ENCODE measurements at regions not wholly inside any gene's neighbourhood (a gene's known extent, or its start where the extent isn't known, plus 50 kb on each side); places are given as distances from the start of the nearest gene placed in this dataset.

- TF ChIP-seq CTCF (IDR thresholded peaks at IDR 0.05; ENCODE audit: insufficient read depth, low read length) = no peak
- DNase-seq (ENCODE audit: low read depth) = no peak
- no peak overlapping the region for H3K4me3 ChIP-seq (ENCODE audit: low read depth, low read length)
These were observed 175.8 kb upstream of the FSTL4 start for GRCh38 chr5:133788121-133788520.

- no peak overlapping the region for H3K4me3 ChIP-seq (ENCODE audit: low read depth, low read length)
- DNase-seq (ENCODE audit: low read depth) = no peak
- TF ChIP-seq CTCF (IDR thresholded peaks at IDR 0.05; ENCODE audit: insufficient read depth, low read length) = no peak
These were observed 174.1 kb upstream of the FSTL4 start for GRCh38 chr5:133786420-133786819.

- TF ChIP-seq CTCF (IDR thresholded peaks at IDR 0.05; ENCODE audit: insufficient read depth, low read length) = no peak
- H3K4me3 ChIP-seq (ENCODE audit: low read depth, low read length) = no peak overlapping the region
- no peak for DNase-seq (ENCODE audit: low read depth)
These were observed 172.8 kb upstream of the FSTL4 start for GRCh38 chr5:133785182-133785581.

GRCh38 chr5:133783481-133783880 is 171.1 kb upstream of the FSTL4 start:
- no peak for TF ChIP-seq CTCF (IDR thresholded peaks at IDR 0.05; ENCODE audit: insufficient read depth, low read length)
- H3K4me3 ChIP-seq (ENCODE audit: low read depth, low read length) = no peak overlapping the region
- DNase-seq (ENCODE audit: low read depth) = no peak

GRCh38 chr5:133782736-133783135 is 170.4 kb upstream of the FSTL4 start:
- H3K4me3 ChIP-seq (ENCODE audit: low read depth, low read length) = no peak overlapping the region
- DNase-seq (ENCODE audit: low read depth) = no peak
- TF ChIP-seq CTCF (IDR thresholded peaks at IDR 0.05; ENCODE audit: insufficient read depth, low read length) = no peak

GRCh38 chr5:133781436-133782225 is 169.3 kb upstream of the FSTL4 start:
- no peak for TF ChIP-seq CTCF (IDR thresholded peaks at IDR 0.05; ENCODE audit: insufficient read depth, low read length)
- DNase-seq (ENCODE audit: low read depth) = no peak

More at GRCh38 chr5:133781436-133782225, 169.3 kb upstream of the FSTL4 start:
- no peak overlapping the region for H3K4me3 ChIP-seq (ENCODE audit: low read depth, low read length)

Data from fibroblast of the aortic adventitia (primary cell).